ENCODE measurements at regions not wholly inside any gene's neighbourhood (a gene's known extent, or its start where the extent isn't known, plus 50 kb on each side); places are given as distances from the start of the nearest gene placed in this dataset.
A peak's percentile ranks its signal among the peaks of the same experiment; 100 is the strongest.
"Not testable (repeated sequence)": the region's sequence is repeated elsewhere in the genome, so short reads cannot be mapped to it uniquely, and the experiment has no call there.

- DNase-seq: no peak
These were observed 197.6 kb upstream of the CFAP20DC start for GRCh38 chr3:59247402-59247841.

- no peak for DNase-seq
These were observed 197.0 kb upstream of the CFAP20DC start for GRCh38 chr3:59246719-59247401.

- no peak for DNase-seq
These were observed 196.2 kb upstream of the CFAP20DC start for GRCh38 chr3:59245859-59246501.

- DNase-seq: no peak
These were observed 195.6 kb upstream of the CFAP20DC start for GRCh38 chr3:59245300-59245858.

GRCh38 chr3:59244343-59244742, 194.5 kb upstream of the CFAP20DC start:
- no peak for DNase-seq

GRCh38 chr3:59243476-59243875, 193.7 kb upstream of the CFAP20DC start:
- DNase-seq: no peak

GRCh38 chr3:59240666-59241255, 190.9 kb upstream of the CFAP20DC start:
- DNase-seq: no peak

- no peak for DNase-seq
These were observed 187.3 kb upstream of the CFAP20DC start for GRCh38 chr3:59237121-59237520.

- peak in 1 of 2 donors; percentile 3 for DNase-seq
These were observed 185.8 kb upstream of the CFAP20DC start for GRCh38 chr3:59235634-59236012.

- DNase-seq: no peak
These were observed 185.2 kb upstream of the CFAP20DC start for GRCh38 chr3:59234884-59235633.

GRCh38 chr3:59230379-59230778, 180.6 kb upstream of the CFAP20DC start:
- DNase-seq: not testable (repeated sequence)

GRCh38 chr3:59213860-59214259, 164.0 kb upstream of the CFAP20DC start:
- no peak for DNase-seq

- no peak for DNase-seq
These were observed 162.4 kb upstream of the CFAP20DC start for GRCh38 chr3:59212128-59212779.

- no peak for DNase-seq
These were observed 160.4 kb upstream of the CFAP20DC start for GRCh38 chr3:59210260-59210659.

- no peak for DNase-seq
These were observed 142.6 kb upstream of the CFAP20DC start for GRCh38 chr3:59192473-59192872.

- DNase-seq: no peak
These were observed 141.8 kb upstream of the CFAP20DC start for GRCh38 chr3:59191651-59192050.

- DNase-seq: no peak
These were observed 140.1 kb upstream of the CFAP20DC start for GRCh38 chr3:59189939-59190338.

- DNase-seq: no peak
These were observed 139.7 kb upstream of the CFAP20DC start for GRCh38 chr3:59189526-59189925.

GRCh38 chr3:59186725-59187124, 136.9 kb upstream of the CFAP20DC start:
- DNase-seq: no peak

- no peak for DNase-seq
These were observed 136.0 kb upstream of the CFAP20DC start for GRCh38 chr3:59185591-59186369.

GRCh38 chr3:59180006-59180405, 130.2 kb upstream of the CFAP20DC start:
- no peak for DNase-seq

- DNase-seq: no peak
These were observed 128.9 kb upstream of the CFAP20DC start for GRCh38 chr3:59178698-59179097.

Measured in stimulated activated CD4-positive, alpha-beta T cell treated with anti-CD3 and anti-CD28 coated beads, Interleukin-2, amount 100 ng/mL, for 48 hours (primary cell).